ENCODE measurements at regions not wholly inside any gene's neighbourhood (a gene's known extent, or its start where the extent isn't known, plus 50 kb on each side); places are given as distances from the start of the nearest gene placed in this dataset.

- WGBS (ENCODE audit: extremely low coverage, insufficient coverage, insufficient read length), result no CpG with 5 or more reads among the region's 4 CpGs
- Histone ChIP-seq H4K8ac (ENCODE audit: low read depth, low read length) (no peak overlapping the region), H4K91ac (ENCODE audit: low read depth, low read length) (no peak overlapping the region), H3K9ac (ENCODE audit: low read length) (no peak overlapping the region), H2BK120ac (ENCODE audit: insufficient read depth, low read length, poor library complexity) (no peak overlapping the region), H2AK5ac (ENCODE audit: low read length) (no peak overlapping the region), H2AFZ (ENCODE audit: insufficient read depth, low read length, poor library complexity) (no peak overlapping the region), H3K4ac (ENCODE audit: low read depth, low read length) (no peak overlapping the region), H2BK12ac (ENCODE audit: low read length) (no peak overlapping the region), H3K36me3 (ENCODE audit: control insufficient read depth in 1 of 2, insufficient read depth in 2 of 2, low read length in 2 of 2) (no peaks in the 10 kb centered on the region), H2BK5ac (ENCODE audit: low read depth, low read length, poor library complexity) (no peak overlapping the region), H3K18ac (ENCODE audit: low read length) (no peak overlapping the region), H3K4me3 (ENCODE audit: low read depth, low read length) (no peak overlapping the region), H3K9me3 (ENCODE audit: insufficient read depth, low read depth, low read length) (no peaks in the 10 kb centered on the region), H3K27ac (ENCODE audit: low read depth, low read length) (no peak overlapping the region), H4K12ac (ENCODE audit: low read depth, low read length) (no peak overlapping the region), H3K79me1 (ENCODE audit: low read length) (peaks cover 6% of the 10 kb centered on the region), H3K4me1 (ENCODE audit: control insufficient read depth in 1 of 2, insufficient read depth in 2 of 2, low read length in 2 of 2) (peaks cover 1 to 3% of the 10 kb centered on the region in 2 experiments), H3K79me2 (ENCODE audit: control insufficient read depth, insufficient read depth, low read length, poor library complexity) (no peaks in the 10 kb centered on the region), H3K4me2 (ENCODE audit: low read length) (no peak overlapping the region), H3K27me3 (ENCODE audit: insufficient read depth, low read length) (no peaks in the 10 kb centered on the region), H3K14ac (ENCODE audit: low read length) (no peak overlapping the region), H3K23ac (ENCODE audit: low read length) (no peak overlapping the region)
- DNase-seq, result no peak
Observed at GRCh38 chr3:151935446-151935845, 62.0 kb downstream of the SUCNR1 start.

- Histone ChIP-seq H3K23ac (ENCODE audit: low read length) (no peak overlapping the region), H3K9ac (ENCODE audit: low read length) (no peak overlapping the region), H2BK5ac (ENCODE audit: low read depth, low read length, poor library complexity) (no peak overlapping the region), H2AK5ac (ENCODE audit: low read length) (no peak overlapping the region), H2BK120ac (ENCODE audit: insufficient read depth, low read length, poor library complexity) (no peak overlapping the region), H4K91ac (ENCODE audit: low read depth, low read length) (no peak overlapping the region), H3K4ac (ENCODE audit: low read depth, low read length) (no peak overlapping the region), H3K79me2 (ENCODE audit: control insufficient read depth, insufficient read depth, low read length, poor library complexity) (no peaks in the 10 kb centered on the region), H3K18ac (ENCODE audit: low read length) (no peak overlapping the region), H2AFZ (ENCODE audit: insufficient read depth, low read length, poor library complexity) (no peak overlapping the region), H3K14ac (ENCODE audit: low read length) (no peak overlapping the region), H3K36me3 (ENCODE audit: control insufficient read depth in 1 of 2, insufficient read depth in 2 of 2, low read length in 2 of 2) (no peaks in the 10 kb centered on the region), H4K12ac (ENCODE audit: low read depth, low read length) (no peak overlapping the region), H4K8ac (ENCODE audit: low read depth, low read length) (no peak overlapping the region), H2BK12ac (ENCODE audit: low read length) (no peak overlapping the region), H3K27ac (ENCODE audit: low read depth, low read length) (no peak overlapping the region), H3K4me3 (ENCODE audit: low read depth, low read length) (no peak overlapping the region), H3K9me3 (ENCODE audit: insufficient read depth, low read depth, low read length) (no peaks in the 10 kb centered on the region), H3K4me2 (ENCODE audit: low read length) (no peak overlapping the region), H3K27me3 (ENCODE audit: insufficient read depth, low read length) (no peaks in the 10 kb centered on the region), H3K79me1 (ENCODE audit: low read length) (no peaks in the 10 kb centered on the region), H3K4me1 (ENCODE audit: control insufficient read depth in 1 of 2, insufficient read depth in 2 of 2, low read length in 2 of 2) (no peaks in the 10 kb centered on the region)
- DNase-seq, result no peak
- no CpG with 5 or more reads among the region's 2 CpGs for WGBS (ENCODE audit: extremely low coverage, insufficient coverage, insufficient read length)
Observed at GRCh38 chr3:151940481-151940880, 67.0 kb downstream of the SUCNR1 start.

DNA sequence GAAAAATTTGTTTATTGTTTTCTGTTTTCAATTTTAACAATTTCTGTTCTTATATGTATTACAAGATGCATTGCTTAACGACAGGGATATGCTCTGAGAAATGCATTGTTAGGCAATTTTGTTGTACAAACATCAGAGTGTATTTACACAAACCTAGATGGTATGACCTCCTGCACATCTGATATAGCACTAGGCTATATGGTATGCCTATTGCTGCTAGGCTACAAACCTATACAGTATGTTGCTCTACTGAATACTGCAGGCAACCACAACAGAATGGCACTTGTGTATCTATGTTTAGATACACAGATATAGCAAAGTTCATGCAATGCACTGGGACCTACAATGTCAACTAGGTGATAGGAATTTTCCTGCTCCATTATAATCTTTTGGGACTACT is 70.1 kb downstream of the SUCNR1 start:
- no peak overlapping the region for H3K23ac ChIP-seq (ENCODE audit: low read length)
- H3K9me3 ChIP-seq (ENCODE audit: insufficient read depth, low read depth, low read length), result no peaks in the 10 kb centered on the region

DNA sequence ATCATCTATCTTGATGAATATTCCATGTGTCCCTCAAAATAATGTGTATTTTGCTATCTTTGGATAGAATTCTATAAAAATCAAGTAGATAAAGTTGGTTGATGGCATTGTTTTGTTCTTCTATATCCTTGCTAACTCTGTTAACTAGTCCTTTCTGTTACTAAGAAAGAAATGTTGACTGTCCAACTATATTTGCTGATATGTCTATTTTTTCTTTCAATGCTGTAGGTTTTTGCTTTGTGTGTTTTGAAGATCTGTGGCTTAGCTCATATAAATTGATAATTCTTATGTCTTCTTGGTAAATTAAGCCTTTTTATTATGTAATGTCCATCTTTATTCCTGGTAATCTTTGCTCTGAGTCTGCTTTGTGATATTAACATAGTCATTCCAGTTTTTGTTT is 70.9 kb downstream of the SUCNR1 start:
- H4K8ac ChIP-seq (ENCODE audit: low read depth, low read length), result no peak overlapping the region
- no peak overlapping the region for H2AFZ ChIP-seq (ENCODE audit: insufficient read depth, low read length, poor library complexity)
- no peak overlapping the region for H3K14ac ChIP-seq (ENCODE audit: low read length)
- H3K36me3 ChIP-seq (ENCODE audit: control insufficient read depth in 1 of 2, insufficient read depth in 2 of 2, low read length in 2 of 2), result no peaks in the 10 kb centered on the region
- no peak overlapping the region for H3K9ac ChIP-seq (ENCODE audit: low read length)
- H3K4ac ChIP-seq (ENCODE audit: low read depth, low read length), result no peak overlapping the region
- no peak overlapping the region for H3K4me2 ChIP-seq (ENCODE audit: low read length)
- H3K18ac ChIP-seq (ENCODE audit: low read length), result no peak overlapping the region
- H2BK12ac ChIP-seq (ENCODE audit: low read length), result no peak overlapping the region
- no peaks in the 10 kb centered on the region for H3K79me1 ChIP-seq (ENCODE audit: low read length)
- no peak overlapping the region for H2BK120ac ChIP-seq (ENCODE audit: insufficient read depth, low read length, poor library complexity)
- DNase-seq, result no peak
- no peak overlapping the region for H4K91ac ChIP-seq (ENCODE audit: low read depth, low read length)
- H3K4me1 ChIP-seq (ENCODE audit: control insufficient read depth in 1 of 2, insufficient read depth in 2 of 2, low read length in 2 of 2), result no peaks in the 10 kb centered on the region
- no peak overlapping the region for H4K12ac ChIP-seq (ENCODE audit: low read depth, low read length)
- no peaks in the 10 kb centered on the region for H3K9me3 ChIP-seq (ENCODE audit: insufficient read depth, low read depth, low read length)
- no peak overlapping the region for H3K23ac ChIP-seq (ENCODE audit: low read length)
- H2BK5ac ChIP-seq (ENCODE audit: low read depth, low read length, poor library complexity), result no peak overlapping the region
- H3K4me3 ChIP-seq (ENCODE audit: low read depth, low read length), result no peak overlapping the region
- no peaks in the 10 kb centered on the region for H3K27me3 ChIP-seq (ENCODE audit: insufficient read depth, low read length)
- no peaks in the 10 kb centered on the region for H3K79me2 ChIP-seq (ENCODE audit: control insufficient read depth, insufficient read depth, low read length, poor library complexity)
- no peak overlapping the region for H2AK5ac ChIP-seq (ENCODE audit: low read length)
- H3K27ac ChIP-seq (ENCODE audit: low read depth, low read length), result no peak overlapping the region

More for the DNA sequence above, 70.1 kb downstream of the SUCNR1 start:
- no peak overlapping the region for H2AK5ac ChIP-seq (ENCODE audit: low read length)
- no peaks in the 10 kb centered on the region for H3K79me1 ChIP-seq (ENCODE audit: low read length)
- WGBS (ENCODE audit: extremely low coverage, insufficient coverage, insufficient read length), result no CpG with 5 or more reads among the region's 1 CpG
- no peak overlapping the region for H3K4me2 ChIP-seq (ENCODE audit: low read length)
- no peak overlapping the region for H4K8ac ChIP-seq (ENCODE audit: low read depth, low read length)
- H2BK12ac ChIP-seq (ENCODE audit: low read length), result no peak overlapping the region
- no peak overlapping the region for H2AFZ ChIP-seq (ENCODE audit: insufficient read depth, low read length, poor library complexity)
- no peaks in the 10 kb centered on the region for H3K27me3 ChIP-seq (ENCODE audit: insufficient read depth, low read length)
- H4K91ac ChIP-seq (ENCODE audit: low read depth, low read length), result no peak overlapping the region
- H3K4me1 ChIP-seq (ENCODE audit: control insufficient read depth in 1 of 2, insufficient read depth in 2 of 2, low read length in 2 of 2), result no peaks in the 10 kb centered on the region
- H3K18ac ChIP-seq (ENCODE audit: low read length), result no peak overlapping the region
- H3K9ac ChIP-seq (ENCODE audit: low read length), result no peak overlapping the region
- no peaks in the 10 kb centered on the region for H3K79me2 ChIP-seq (ENCODE audit: control insufficient read depth, insufficient read depth, low read length, poor library complexity)
- H3K14ac ChIP-seq (ENCODE audit: low read length), result no peak overlapping the region
- H3K36me3 ChIP-seq (ENCODE audit: control insufficient read depth in 1 of 2, insufficient read depth in 2 of 2, low read length in 2 of 2), result no peaks in the 10 kb centered on the region
- no peak overlapping the region for H2BK5ac ChIP-seq (ENCODE audit: low read depth, low read length, poor library complexity)
- H4K12ac ChIP-seq (ENCODE audit: low read depth, low read length), result no peak overlapping the region
- no peak for DNase-seq
- no peak overlapping the region for H3K4ac ChIP-seq (ENCODE audit: low read depth, low read length)
- no peak overlapping the region for H3K27ac ChIP-seq (ENCODE audit: low read depth, low read length)
- no peak overlapping the region for H3K4me3 ChIP-seq (ENCODE audit: low read depth, low read length)
- H2BK120ac ChIP-seq (ENCODE audit: insufficient read depth, low read length, poor library complexity), result no peak overlapping the region

All from trophoblast cell (in vitro differentiated cells and primary cell).